ENCODE measurements at regions not wholly inside any gene's neighbourhood (a gene's known extent, or its start where the extent isn't known, plus 50 kb on each side); places are given as distances from the start of the nearest gene placed in this dataset.

GRCh38 chr2:147628971-147629421 is 215.8 kb upstream of the ACVR2A start:
- Histone ChIP-seq H2BK5ac (ENCODE audit: insufficient read length, low read length) (no peak overlapping the region), H3K27ac (ENCODE audit: insufficient read length, low read depth, low read length) (no peak overlapping the region), H3K9ac (ENCODE audit: extremely low read depth, insufficient read length, low read length) (no peak overlapping the region), H3T11ph (ENCODE audit: low read length) (no peak overlapping the region), H3K23me2 (ENCODE audit: insufficient read length, low read depth, low read length, poor library complexity, severe bottlenecking) (no peaks in the 10 kb centered on the region), H3K9me3 (ENCODE audit: control insufficient read depth, low read depth, low read length) (no peaks in the 10 kb centered on the region), H3K56ac (ENCODE audit: insufficient read length, low read depth, low read length) (no peak overlapping the region), H3K4me1 (ENCODE audit: insufficient read depth, low read length) (no peaks in the 10 kb centered on the region), H2BK20ac (ENCODE audit: low read depth, low read length, poor library complexity, severe bottlenecking) (no peak overlapping the region), H3K4me2 (ENCODE audit: insufficient read depth, insufficient read length, low read length) (no peak overlapping the region), H3K4ac (ENCODE audit: low read depth, low read length) (no peak overlapping the region), H3K27me3 (ENCODE audit: insufficient read depth, low read length) (no peaks in the 10 kb centered on the region), H3K23ac (ENCODE audit: insufficient read length, low read depth, low read length) (no peak overlapping the region), H3K79me1 (ENCODE audit: insufficient read depth, low read depth, low read length, poor library complexity, severe bottlenecking) (no peaks in the 10 kb centered on the region), H3K79me2 (ENCODE audit: insufficient read depth, low read length) (no peaks in the 10 kb centered on the region), H3K14ac (ENCODE audit: insufficient read depth, low read length) (no peak overlapping the region), H3K18ac (ENCODE audit: insufficient read length, low read depth, low read length) (no peak overlapping the region), H4K91ac (ENCODE audit: insufficient read length, low read depth, low read length) (no peak overlapping the region), H2BK120ac (ENCODE audit: low read depth, low read length, poor library complexity, severe bottlenecking) (no peak overlapping the region), H2BK12ac (ENCODE audit: insufficient read length, low read depth, low read length) (no peak overlapping the region), H2AFZ (ENCODE audit: low read length) (no peak overlapping the region), H4K8ac (replicated peaks; ENCODE audit: insufficient read length, low read depth, low read length) (no peak overlapping the region), H2AK5ac (ENCODE audit: insufficient read length, low read length) (no peak overlapping the region), H2BK15ac (ENCODE audit: low read depth, low read length) (no peak overlapping the region), H4K20me1 (ENCODE audit: control insufficient read depth, insufficient read depth, insufficient read length) (no peaks in the 10 kb centered on the region), H4K5ac (ENCODE audit: insufficient read length, low read depth, low read length) (no peak overlapping the region)
- no peak overlapping the region for H3K27ac Mint-ChIP-seq
- WGBS (ENCODE audit: extremely low coverage, insufficient read length, low lambda C conversion rate), result no CpG with 5 or more reads among the region's 1 CpG
- H3K27me3 Mint-ChIP-seq (ENCODE audit: low read depth), result no peaks in the 10 kb centered on the region
- H3K36me3 Mint-ChIP-seq (ENCODE audit: insufficient read depth in 1 of 3, low read depth in 3 of 3), result no peaks in the 10 kb centered on the region
- no peak for DNase-seq
- no peak for TF ChIP-seq CTCF (conservative IDR thresholded peaks at IDR 0.05)
- H3K9me3 Mint-ChIP-seq, result no peaks in the 10 kb centered on the region; a peak in 1 of 5 replicates
- no peaks in the 10 kb centered on the region for H3K4me1 Mint-ChIP-seq
- H3K4me3 Mint-ChIP-seq, result no peak overlapping the region
